ENCODE measurements at regions not wholly inside any gene's neighbourhood (a gene's known extent, or its start where the extent isn't known, plus 50 kb on each side); places are given as distances from the start of the nearest gene placed in this dataset.

- no peaks in the 10 kb centered on the region for H3K4me1 ChIP-seq (ENCODE audit: control insufficient read depth, low read depth, low read length)
- H3K9ac ChIP-seq (ENCODE audit: low read length): no peak overlapping the region
- no peaks in the 10 kb centered on the region for H3K9me3 ChIP-seq (ENCODE audit: control insufficient read depth, low read depth, low read length)
- no peaks in the 10 kb centered on the region for H3K27me3 ChIP-seq (ENCODE audit: control insufficient read depth, insufficient read depth, low read length)
- H3K4me3 ChIP-seq (ENCODE audit: low read length): no peak overlapping the region
- no peak overlapping the region for H3K27ac ChIP-seq (ENCODE audit: low read length)
- no peaks in the 10 kb centered on the region for H3K36me3 ChIP-seq (ENCODE audit: control insufficient read depth, low read depth, low read length)
Measured at GRCh38 chr6:25041485-25042035, 105.8 kb upstream of the RIPOR2 start.

- no peaks in the 10 kb centered on the region for H3K36me3 ChIP-seq (ENCODE audit: control insufficient read depth, low read depth, low read length)
- H3K4me1 ChIP-seq (ENCODE audit: control insufficient read depth, low read depth, low read length): no peaks in the 10 kb centered on the region
- no peak overlapping the region for H3K4me3 ChIP-seq (ENCODE audit: low read length)
- H3K9ac ChIP-seq (ENCODE audit: low read length): no peak overlapping the region
- no peak overlapping the region for H3K27ac ChIP-seq (ENCODE audit: low read length)
- no peaks in the 10 kb centered on the region for H3K9me3 ChIP-seq (ENCODE audit: control insufficient read depth, low read depth, low read length)
- no peaks in the 10 kb centered on the region for H3K27me3 ChIP-seq (ENCODE audit: control insufficient read depth, insufficient read depth, low read length)
Measured at GRCh38 chr6:25042036-25042521, 106.3 kb upstream of the RIPOR2 start.

GRCh38 chr6:25042536-25042935, 106.8 kb upstream of the RIPOR2 start:
- Histone ChIP-seq H3K4me3 (ENCODE audit: low read length) (no peak overlapping the region), H3K9ac (ENCODE audit: low read length) (no peak overlapping the region), H3K4me1 (ENCODE audit: control insufficient read depth, low read depth, low read length) (no peaks in the 10 kb centered on the region), H3K36me3 (ENCODE audit: control insufficient read depth, low read depth, low read length) (no peaks in the 10 kb centered on the region), H3K9me3 (ENCODE audit: control insufficient read depth, low read depth, low read length) (no peaks in the 10 kb centered on the region), H3K27me3 (ENCODE audit: control insufficient read depth, insufficient read depth, low read length) (no peaks in the 10 kb centered on the region), H3K27ac (ENCODE audit: low read length) (no peak overlapping the region)

- H3K36me3 ChIP-seq (ENCODE audit: control insufficient read depth, low read depth, low read length): no peaks in the 10 kb centered on the region
- no peak overlapping the region for H3K9ac ChIP-seq (ENCODE audit: low read length)
- H3K4me1 ChIP-seq (ENCODE audit: control insufficient read depth, low read depth, low read length): no peaks in the 10 kb centered on the region
- no peaks in the 10 kb centered on the region for H3K27me3 ChIP-seq (ENCODE audit: control insufficient read depth, insufficient read depth, low read length)
- H3K9me3 ChIP-seq (ENCODE audit: control insufficient read depth, low read depth, low read length): no peaks in the 10 kb centered on the region
- H3K4me3 ChIP-seq (ENCODE audit: low read length): no peak overlapping the region
- no peak overlapping the region for H3K27ac ChIP-seq (ENCODE audit: low read length)
Measured at GRCh38 chr6:25042984-25043725, 107.4 kb upstream of the RIPOR2 start.

GRCh38 chr6:25043892-25044291, 108.1 kb upstream of the RIPOR2 start:
- Histone ChIP-seq H3K4me1 (ENCODE audit: control insufficient read depth, low read depth, low read length) (no peaks in the 10 kb centered on the region), H3K9ac (ENCODE audit: low read length) (no peak overlapping the region), H3K4me3 (ENCODE audit: low read length) (no peak overlapping the region), H3K27me3 (ENCODE audit: control insufficient read depth, insufficient read depth, low read length) (no peaks in the 10 kb centered on the region), H3K9me3 (ENCODE audit: control insufficient read depth, low read depth, low read length) (no peaks in the 10 kb centered on the region), H3K27ac (ENCODE audit: low read length) (no peak overlapping the region), H3K36me3 (ENCODE audit: control insufficient read depth, low read depth, low read length) (no peaks in the 10 kb centered on the region)

- Histone ChIP-seq H3K9ac (ENCODE audit: low read length) (no peak overlapping the region), H3K36me3 (ENCODE audit: control insufficient read depth, low read depth, low read length) (no peaks in the 10 kb centered on the region), H3K27ac (ENCODE audit: low read length) (no peak overlapping the region), H3K4me3 (ENCODE audit: low read length) (no peak overlapping the region), H3K4me1 (ENCODE audit: control insufficient read depth, low read depth, low read length) (peaks cover 2% of the 10 kb centered on the region), H3K9me3 (ENCODE audit: control insufficient read depth, low read depth, low read length) (no peaks in the 10 kb centered on the region), H3K27me3 (ENCODE audit: control insufficient read depth, insufficient read depth, low read length) (no peaks in the 10 kb centered on the region)
Measured at GRCh38 chr6:25046942-25047341, 111.2 kb upstream of the RIPOR2 start.

- Histone ChIP-seq H3K27ac (ENCODE audit: low read length) (no peak overlapping the region), H3K27me3 (ENCODE audit: control insufficient read depth, insufficient read depth, low read length) (no peaks in the 10 kb centered on the region), H3K9me3 (ENCODE audit: control insufficient read depth, low read depth, low read length) (no peaks in the 10 kb centered on the region), H3K36me3 (ENCODE audit: control insufficient read depth, low read depth, low read length) (no peaks in the 10 kb centered on the region), H3K9ac (ENCODE audit: low read length) (no peak overlapping the region), H3K4me1 (ENCODE audit: control insufficient read depth, low read depth, low read length) (peaks cover 2% of the 10 kb centered on the region), H3K4me3 (ENCODE audit: low read length) (no peak overlapping the region)
Measured at GRCh38 chr6:25050356-25050755, 114.6 kb upstream of the RIPOR2 start.

GRCh38 chr6:25051083-25051482, 115.3 kb upstream of the RIPOR2 start:
- no peak overlapping the region for H3K27ac ChIP-seq (ENCODE audit: low read length)
- H3K9me3 ChIP-seq (ENCODE audit: control insufficient read depth, low read depth, low read length): no peaks in the 10 kb centered on the region
- H3K4me3 ChIP-seq (ENCODE audit: low read length): no peak overlapping the region
- peaks cover 2% of the 10 kb centered on the region for H3K4me1 ChIP-seq (ENCODE audit: control insufficient read depth, low read depth, low read length)
- H3K9ac ChIP-seq (ENCODE audit: low read length): no peak overlapping the region
- H3K27me3 ChIP-seq (ENCODE audit: control insufficient read depth, insufficient read depth, low read length): no peaks in the 10 kb centered on the region
- no peaks in the 10 kb centered on the region for H3K36me3 ChIP-seq (ENCODE audit: control insufficient read depth, low read depth, low read length)

GRCh38 chr6:25052181-25052580, 116.4 kb upstream of the RIPOR2 start:
- no peak overlapping the region for H3K9ac ChIP-seq (ENCODE audit: low read length)
- peaks cover 2% of the 10 kb centered on the region for H3K4me1 ChIP-seq (ENCODE audit: control insufficient read depth, low read depth, low read length)
- no peaks in the 10 kb centered on the region for H3K27me3 ChIP-seq (ENCODE audit: control insufficient read depth, insufficient read depth, low read length)
- H3K4me3 ChIP-seq (ENCODE audit: low read length): no peak overlapping the region
- no peak overlapping the region for H3K27ac ChIP-seq (ENCODE audit: low read length)
- no peaks in the 10 kb centered on the region for H3K36me3 ChIP-seq (ENCODE audit: control insufficient read depth, low read depth, low read length)
- no peaks in the 10 kb centered on the region for H3K9me3 ChIP-seq (ENCODE audit: control insufficient read depth, low read depth, low read length)

- Histone ChIP-seq H3K9me3 (ENCODE audit: control insufficient read depth, low read depth, low read length) (no peaks in the 10 kb centered on the region), H3K36me3 (ENCODE audit: control insufficient read depth, low read depth, low read length) (no peaks in the 10 kb centered on the region), H3K27me3 (ENCODE audit: control insufficient read depth, insufficient read depth, low read length) (no peaks in the 10 kb centered on the region), H3K4me1 (ENCODE audit: control insufficient read depth, low read depth, low read length) (peaks cover 2% of the 10 kb centered on the region), H3K9ac (ENCODE audit: low read length) (no peak overlapping the region), H3K27ac (ENCODE audit: low read length) (no peak overlapping the region), H3K4me3 (ENCODE audit: low read length) (no peak overlapping the region)
Measured at GRCh38 chr6:25053875-25054371, 118.2 kb upstream of the RIPOR2 start.

GRCh38 chr6:25054469-25054868, 118.7 kb upstream of the RIPOR2 start:
- Histone ChIP-seq H3K9ac (ENCODE audit: low read length) (no peak overlapping the region), H3K9me3 (ENCODE audit: control insufficient read depth, low read depth, low read length) (no peaks in the 10 kb centered on the region), H3K4me1 (ENCODE audit: control insufficient read depth, low read depth, low read length) (peaks cover 2% of the 10 kb centered on the region), H3K27me3 (ENCODE audit: control insufficient read depth, insufficient read depth, low read length) (no peaks in the 10 kb centered on the region), H3K4me3 (ENCODE audit: low read length) (no peak overlapping the region), H3K36me3 (ENCODE audit: control insufficient read depth, low read depth, low read length) (no peaks in the 10 kb centered on the region), H3K27ac (ENCODE audit: low read length) (no peak overlapping the region)

GRCh38 chr6:25056130-25056529, 120.4 kb upstream of the RIPOR2 start:
- Histone ChIP-seq H3K27ac (ENCODE audit: low read length) (no peak overlapping the region), H3K36me3 (ENCODE audit: control insufficient read depth, low read depth, low read length) (no peaks in the 10 kb centered on the region), H3K4me3 (ENCODE audit: low read length) (no peak overlapping the region), H3K4me1 (ENCODE audit: control insufficient read depth, low read depth, low read length) (peaks cover 4% of the 10 kb centered on the region), H3K9ac (ENCODE audit: low read length) (no peak overlapping the region), H3K9me3 (ENCODE audit: control insufficient read depth, low read depth, low read length) (no peaks in the 10 kb centered on the region), H3K27me3 (ENCODE audit: control insufficient read depth, insufficient read depth, low read length) (no peaks in the 10 kb centered on the region)
